Tibial nerve (tissue), 4 donors: ENCODE measurements at regions not wholly inside any gene's neighbourhood (a gene's known extent, or its start where the extent isn't known, plus 50 kb on each side); places are given as distances from the start of the nearest gene placed in this dataset.
"Not testable (repeated sequence)": the region's sequence is repeated elsewhere in the genome, so short reads cannot be mapped to it uniquely, and the experiment has no call there.

ENCODE experiments used
- EP300 ChIP-seq, 2 donors: sonication (generic); formaldehyde crosslinking; IDR thresholded peaks; one replicate each; pipeline ENCODE4 v1.6.1; 2017; ENCODE audit warnings: antibody characterized with exemption in 2 of 2, mild to moderate bottlenecking in 1 of 2
- POLR2A ChIP-seq, 2 donors: fragments of 450-650 bp; IDR thresholded peaks; one replicate each; pipeline ENCODE4 v1.6.1; 2017; ENCODE audit warnings: antibody characterized with exemption in 2 of 2, mild to moderate bottlenecking in 2 of 2, moderate library complexity in 2 of 2
- TF ChIP-seq, protein P1 (sequence below), 5 experiments: fragments of 200-600 bp in 3 of 5; fragments of 450-650 bp in 2 of 5; sonication (generic) in 3 of 5; IDR thresholded peaks; one replicate each; pipeline ENCODE4 v1.5.1; 2016 to 2019; ENCODE audit warnings: antibody characterized with exemption in 5 of 5, mild to moderate bottlenecking in 3 of 5, moderate library complexity in 2 of 5

DNA sequence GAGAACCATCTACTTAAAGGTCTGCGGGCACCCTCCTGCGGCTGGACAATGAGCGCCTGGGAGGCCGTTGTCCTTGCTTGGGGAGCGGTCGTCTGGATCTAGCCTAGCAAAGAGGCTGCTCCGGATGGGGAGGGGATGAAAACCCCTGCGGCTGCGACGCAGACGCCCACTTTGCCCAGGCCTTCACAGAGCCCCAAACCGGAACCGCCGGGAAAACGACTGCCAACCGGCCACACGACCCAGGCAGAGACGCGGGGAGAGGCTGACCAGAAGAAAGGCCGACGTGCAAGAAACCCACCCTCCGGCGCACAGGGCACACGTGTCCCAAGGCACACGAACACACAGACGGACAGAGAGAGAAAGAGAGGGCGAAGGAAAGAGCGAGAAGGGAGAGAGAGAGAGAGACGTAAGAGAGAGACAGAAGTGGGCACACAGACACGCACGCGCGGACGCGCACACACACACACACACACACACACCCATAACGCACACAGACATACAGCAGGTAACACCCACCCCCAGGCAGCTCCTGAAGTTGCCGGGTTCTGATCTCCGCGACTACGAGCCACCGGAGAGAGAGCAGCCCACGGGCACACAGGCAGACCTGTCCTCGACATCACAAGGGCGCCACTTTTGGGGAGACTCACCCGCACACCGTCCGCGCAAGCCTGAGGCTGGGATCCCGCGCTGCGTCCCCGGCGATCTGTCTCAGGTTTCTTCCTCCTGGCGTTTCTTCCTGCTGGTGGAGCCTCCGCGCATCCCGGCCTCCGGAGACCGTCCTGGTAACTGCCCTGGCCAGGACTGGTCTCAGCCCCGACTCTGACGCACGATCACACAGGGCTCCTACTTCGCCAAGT lies 1173.6 kb upstream of the PCDH10 start:
- not testable (repeated sequence) for TF ChIP-seq EP300, POLR2A (IDR thresholded peaks at IDR 0.05)
- TF ChIP-seq, protein P1, sequence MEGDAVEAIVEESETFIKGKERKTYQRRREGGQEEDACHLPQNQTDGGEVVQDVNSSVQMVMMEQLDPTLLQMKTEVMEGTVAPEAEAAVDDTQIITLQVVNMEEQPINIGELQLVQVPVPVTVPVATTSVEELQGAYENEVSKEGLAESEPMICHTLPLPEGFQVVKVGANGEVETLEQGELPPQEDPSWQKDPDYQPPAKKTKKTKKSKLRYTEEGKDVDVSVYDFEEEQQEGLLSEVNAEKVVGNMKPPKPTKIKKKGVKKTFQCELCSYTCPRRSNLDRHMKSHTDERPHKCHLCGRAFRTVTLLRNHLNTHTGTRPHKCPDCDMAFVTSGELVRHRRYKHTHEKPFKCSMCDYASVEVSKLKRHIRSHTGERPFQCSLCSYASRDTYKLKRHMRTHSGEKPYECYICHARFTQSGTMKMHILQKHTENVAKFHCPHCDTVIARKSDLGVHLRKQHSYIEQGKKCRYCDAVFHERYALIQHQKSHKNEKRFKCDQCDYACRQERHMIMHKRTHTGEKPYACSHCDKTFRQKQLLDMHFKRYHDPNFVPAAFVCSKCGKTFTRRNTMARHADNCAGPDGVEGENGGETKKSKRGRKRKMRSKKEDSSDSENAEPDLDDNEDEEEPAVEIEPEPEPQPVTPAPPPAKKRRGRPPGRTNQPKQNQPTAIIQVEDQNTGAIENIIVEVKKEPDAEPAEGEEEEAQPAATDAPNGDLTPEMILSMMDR (IDR thresholded peaks at IDR 0.05): not testable (repeated sequence)
